SJSA1 (cell line): ENCODE measurements at regions not wholly inside any gene's neighbourhood (a gene's known extent, or its start where the extent isn't known, plus 50 kb on each side); places are given as distances from the start of the nearest gene placed in this dataset.

Source experiments
- DNase-seq, 2 experiments: peaks; one replicate each; pipeline ENCODE4 v3.0.0-alpha.2; 2015 to 2020; ENCODE audit warnings: low spot score in 2 of 2, low read depth in 1 of 2
- H3K27ac ChIP-seq: fragments of 250-450 bp; sonication (Bioruptor Pico); 2 replicates; pipeline ENCODE4 v1.5.1; 2020; ENCODE audit warnings: mild to moderate bottlenecking, moderate library complexity
- H3K27me3 ChIP-seq: fragments of 250-450 bp; sonication (Bioruptor Pico); replicated peaks from 2 replicates; pipeline ENCODE4 v1.5.1; 2020; ENCODE audit warnings: mild to moderate bottlenecking, moderate library complexity
- H3K36me3 ChIP-seq: fragments of 250-450 bp; sonication (Bioruptor Pico); 2 replicates; pipeline ENCODE4 v1.5.1; 2020; ENCODE audit warnings: mild to moderate bottlenecking
- H3K4me1 ChIP-seq: fragments of 250-450 bp; sonication (Bioruptor Pico); replicated peaks from 2 replicates; pipeline ENCODE4 v1.6.1; 2021; ENCODE audit warnings: mild to moderate bottlenecking
- H3K4me3 ChIP-seq: fragments of 250-450 bp; sonication (Bioruptor Pico); 2 replicates; pipeline ENCODE4 v1.5.1; 2020; ENCODE audit warnings: mild to moderate bottlenecking
- H3K9me3 ChIP-seq: fragments of 250-450 bp; sonication (Bioruptor Pico); replicated peaks from 2 replicates; pipeline ENCODE4 v1.5.1; 2020; ENCODE audit warnings: mild to moderate bottlenecking

GRCh38 chr9:114733816-114734215 lies 51.8 kb upstream of the TEX48 start:
- Histone ChIP-seq H3K27ac (peak overlapping the region; percentile 39; the same call in 1 of the 2 replicates), H3K9me3 (no peaks in the 10 kb centered on the region)
- DNase-seq = peak; percentile 34 to 57

GRCh38 chr9:114732823-114733222 lies 50.8 kb upstream of the TEX48 start:
- Histone ChIP-seq H3K27ac (no peak overlapping the region), H3K9me3 (no peaks in the 10 kb centered on the region), H3K36me3 (no peaks in the 10 kb centered on the region), H3K4me3 (no peak overlapping the region), H3K4me1 (peaks cover 12% of the 10 kb centered on the region; the same call in 1 of the 2 replicates), H3K27me3 (no peaks in the 10 kb centered on the region)
- DNase-seq = no peak

More at GRCh38 chr9:114733816-114734215, 51.8 kb upstream of the TEX48 start:
- H3K4me3 ChIP-seq = no peak overlapping the region
- peaks cover 12% of the 10 kb centered on the region; the same call in 1 of the 2 replicates for H3K4me1 ChIP-seq
- no peaks in the 10 kb centered on the region for H3K27me3 ChIP-seq
- no peaks in the 10 kb centered on the region for H3K36me3 ChIP-seq
